Lower lobe of right lung (tissue), 2 donors: ENCODE measurements at regions not wholly inside any gene's neighbourhood (a gene's known extent, or its start where the extent isn't known, plus 50 kb on each side); places are given as distances from the start of the nearest gene placed in this dataset.
A peak's percentile ranks its signal among the peaks of the same experiment; 100 is the strongest.

Experiments
- ATAC-seq, 2 donors: fragments of 200-7000 bp; cut with Tn5 transposase; one replicate each; pipeline ENCODE4 v1.9.1; 2020 to 2022; ENCODE audit warnings: mild to moderate bottlenecking in 2 of 2, moderate library complexity in 2 of 2
- DNase-seq: peaks from one replicate; pipeline ENCODE4 v3.0.0-alpha.2; 2020
- H3K27ac ChIP-seq: fragments of 200-600 bp; one replicate; pipeline ENCODE4 v1.8.0; 2022
- H3K27me3 ChIP-seq: fragments of 200-600 bp; one replicate; pipeline ENCODE4 v1.8.0; 2022; ENCODE audit warnings: low read depth
- H3K36me3 ChIP-seq: fragments of 200-600 bp; one replicate; pipeline ENCODE4 v1.8.0; 2022; ENCODE audit warnings: mild to moderate bottlenecking
- H3K4me1 ChIP-seq: fragments of 200-600 bp; one replicate; pipeline ENCODE4 v1.8.0; 2022
- H3K4me3 ChIP-seq: fragments of 200-600 bp; one replicate; pipeline ENCODE4 v1.8.0; 2022; ENCODE audit warnings: mild to moderate bottlenecking
- H3K9me3 ChIP-seq: fragments of 200-600 bp; one replicate; pipeline ENCODE4 v1.8.0; 2022
- CTCF ChIP-seq: fragments of 200-600 bp; IDR thresholded peaks from one replicate; pipeline ENCODE4 v1.8.0; 2022; ENCODE audit warnings: antibody characterized with exemption, mild to moderate bottlenecking
- intact Hi-C: fragments of 100-400 bp; cut with DNase I; formaldehyde crosslinking; loops from one replicate; pipeline ENCODE4 v1.11.0; 2022
- donor health status: DM: no; HTN: yes; CAD: no; lungs with severe emphysema.

DNA sequence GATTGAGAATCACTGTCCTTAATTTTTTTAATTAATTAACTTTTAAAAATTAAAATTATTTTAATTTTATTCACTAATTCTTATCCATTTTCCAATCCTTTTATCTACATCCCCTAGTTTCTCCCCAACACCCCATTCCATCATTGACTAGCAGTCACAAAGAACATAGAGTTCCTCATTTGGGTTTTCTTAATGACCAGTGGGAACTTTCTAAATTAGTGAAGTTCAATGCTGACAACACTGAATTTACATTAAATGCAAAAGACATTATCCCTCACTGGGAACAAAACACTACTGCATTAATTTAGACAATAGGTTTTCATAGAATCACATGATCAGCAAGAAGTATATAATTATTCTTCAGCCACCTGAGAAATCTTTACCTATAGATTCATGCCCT, 80.6 kb upstream of the GLS start:
- no peak for DNase-seq
- ATAC-seq: no peak
- Histone ChIP-seq H3K4me1 (no peaks in the 10 kb centered on the region), H3K36me3 (no peaks in the 10 kb centered on the region), H3K27me3 (no peaks in the 10 kb centered on the region), H3K9me3 (no peaks in the 10 kb centered on the region), H3K4me3 (no peak overlapping the region), H3K27ac (no peak overlapping the region)
- intact Hi-C loops: no loop called here
- no peak for TF ChIP-seq CTCF

- Histone ChIP-seq H3K4me1 (no peaks in the 10 kb centered on the region), H3K27me3 (no peaks in the 10 kb centered on the region), H3K27ac (no peak overlapping the region), H3K9me3 (no peaks in the 10 kb centered on the region), H3K4me3 (no peak overlapping the region), H3K36me3 (no peaks in the 10 kb centered on the region)
- intact Hi-C loops: no loop called here
- TF ChIP-seq CTCF: no peak
- no peak for ATAC-seq
- no peak for DNase-seq
These were observed 80.1 kb upstream of the GLS start for GRCh38 chr2:190800528-190800927.

GRCh38 chr2:190802129-190802528, 78.5 kb upstream of the GLS start:
- Histone ChIP-seq H3K27me3 (no peaks in the 10 kb centered on the region), H3K4me3 (no peak overlapping the region), H3K4me1 (no peaks in the 10 kb centered on the region), H3K36me3 (no peaks in the 10 kb centered on the region), H3K27ac (no peak overlapping the region), H3K9me3 (no peaks in the 10 kb centered on the region)
- TF ChIP-seq CTCF: no peak
- intact Hi-C loops: no loop called here
- DNase-seq (no peak), ATAC-seq (no peak)

DNA sequence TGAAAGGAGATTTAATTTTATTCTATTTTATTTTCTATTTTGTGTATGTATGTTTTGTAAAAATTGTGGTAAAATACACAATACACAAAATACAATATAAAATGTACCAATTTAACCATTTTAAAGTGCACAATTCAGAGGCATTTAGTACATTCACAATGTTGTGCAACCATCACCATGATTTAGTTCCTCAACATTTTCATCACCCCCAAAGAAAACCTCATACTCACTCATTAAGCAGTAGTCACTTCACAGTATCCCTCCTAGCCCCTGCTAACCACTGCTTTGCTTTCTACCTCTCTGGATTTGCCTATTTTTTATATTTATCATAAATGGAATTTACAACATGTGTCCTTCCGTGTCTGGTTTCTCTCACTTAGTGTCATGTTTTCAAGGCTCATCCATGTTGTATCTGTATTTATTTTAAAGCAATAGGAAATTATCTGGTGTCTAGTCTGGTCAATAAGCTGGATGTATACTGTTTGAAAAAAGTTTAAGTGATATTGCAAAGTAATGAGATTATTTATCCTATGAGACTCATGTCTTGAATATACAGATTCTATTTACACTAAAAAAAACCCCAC, 77.9 kb upstream of the GLS start:
- no peaks in the 10 kb centered on the region for H3K27me3 ChIP-seq
- H3K27ac ChIP-seq: no peak overlapping the region
- DNase-seq: no peak
- ATAC-seq: no peak
- H3K36me3 ChIP-seq: no peaks in the 10 kb centered on the region
- intact Hi-C loops: no loop called here
- no peak for TF ChIP-seq CTCF
- H3K9me3 ChIP-seq: no peaks in the 10 kb centered on the region
- H3K4me1 ChIP-seq: no peaks in the 10 kb centered on the region
- H3K4me3 ChIP-seq: no peak overlapping the region

DNA sequence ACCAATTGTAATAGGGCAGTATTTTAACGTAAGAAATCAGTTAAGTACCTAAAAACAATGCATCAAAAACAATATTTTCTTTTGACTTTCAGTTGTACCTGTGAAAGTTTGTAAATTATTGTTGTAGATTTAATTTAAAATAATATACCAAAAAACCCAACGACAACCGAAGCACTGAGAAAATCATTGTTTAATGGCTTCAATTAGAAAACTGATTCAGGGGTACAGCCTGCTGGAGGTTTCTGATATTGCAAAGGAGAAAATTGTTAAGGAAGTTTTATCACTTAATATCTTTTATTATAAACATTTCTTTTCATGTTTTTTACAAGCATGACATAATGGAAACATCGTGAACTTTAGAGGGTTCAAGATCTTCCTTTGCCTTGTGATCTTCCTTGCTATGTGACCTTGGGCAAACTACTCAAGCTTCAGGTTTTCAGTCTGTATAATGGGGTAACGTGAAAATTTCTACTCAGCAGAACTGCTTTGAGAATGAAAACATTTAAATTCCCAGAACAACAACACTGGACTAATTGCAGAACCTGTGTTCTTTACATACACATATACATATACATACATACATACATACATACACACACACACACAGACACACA, 76.3 kb upstream of the GLS start:
- intact Hi-C loops: no loop called here
- Histone ChIP-seq H3K4me3 (no peak overlapping the region), H3K27me3 (no peaks in the 10 kb centered on the region), H3K9me3 (no peaks in the 10 kb centered on the region), H3K27ac (no peak overlapping the region), H3K4me1 (peaks cover 4% of the 10 kb centered on the region), H3K36me3 (no peaks in the 10 kb centered on the region)
- ATAC-seq (no peak), DNase-seq (no peak)
- TF ChIP-seq CTCF: peak; percentile 69
